GM21619 (cell line): ENCODE measurements at regions not wholly inside any gene's neighbourhood (a gene's known extent, or its start where the extent isn't known, plus 50 kb on each side); places are given as distances from the start of the nearest gene placed in this dataset.
"Not testable (repeated sequence)": the region's sequence is repeated elsewhere in the genome, so short reads cannot be mapped to it uniquely, and the experiment has no call there.

Experiments used
- ATAC-seq: cut with Tn5 transposase; IDR thresholded peaks from one replicate; pipeline ENCODE4 v1.9.1; 2021; ENCODE audit not compliant: unreplicated experiment

- not testable (repeated sequence) for ATAC-seq
Measured at GRCh38 chr17:26936645-26937044, 357.3 kb upstream of the WSB1 start.

- ATAC-seq = not testable (repeated sequence)
Measured at GRCh38 chr17:26937750-26938322, 356.1 kb upstream of the WSB1 start.

GRCh38 chr17:26939755-26940154, 354.2 kb upstream of the WSB1 start:
- not testable (repeated sequence) for ATAC-seq

GRCh38 chr17:26940587-26940986, 353.3 kb upstream of the WSB1 start:
- not testable (repeated sequence) for ATAC-seq

- no peak for ATAC-seq
Measured at GRCh38 chr17:26962255-26963162, 331.4 kb upstream of the WSB1 start.

- ATAC-seq = no peak
Measured at GRCh38 chr17:26963163-26963503, 330.8 kb upstream of the WSB1 start.

GRCh38 chr17:26965898-26966624, 327.9 kb upstream of the WSB1 start:
- ATAC-seq = not testable (repeated sequence)

- ATAC-seq = not testable (repeated sequence)
Measured at GRCh38 chr17:26966625-26967179, 327.2 kb upstream of the WSB1 start.

- not testable (repeated sequence) for ATAC-seq
Measured at GRCh38 chr17:26981845-26982425, 312.0 kb upstream of the WSB1 start.

GRCh38 chr17:26982563-26982962, 311.4 kb upstream of the WSB1 start:
- ATAC-seq = not testable (repeated sequence)

GRCh38 chr17:26987851-26988250, 306.1 kb upstream of the WSB1 start:
- not testable (repeated sequence) for ATAC-seq

- ATAC-seq = not testable (repeated sequence)
Measured at GRCh38 chr17:26994648-26995047, 299.3 kb upstream of the WSB1 start.

GRCh38 chr17:26996146-26996916, 297.6 kb upstream of the WSB1 start:
- ATAC-seq = not testable (repeated sequence)

- ATAC-seq = not testable (repeated sequence)
Measured at GRCh38 chr17:27007734-27008531, 286.0 kb upstream of the WSB1 start.

- ATAC-seq = no peak
Measured at GRCh38 chr17:27009087-27009486, 284.8 kb upstream of the WSB1 start.

- ATAC-seq = not testable (repeated sequence)
Measured at GRCh38 chr17:27010138-27010537, 283.8 kb upstream of the WSB1 start.

- not testable (repeated sequence) for ATAC-seq
Measured at GRCh38 chr17:27030552-27030951, 263.4 kb upstream of the WSB1 start.

- ATAC-seq = no peak
Measured at GRCh38 chr17:27038676-27039075, 255.2 kb upstream of the WSB1 start.

GRCh38 chr17:27045039-27045438, 248.9 kb upstream of the WSB1 start:
- not testable (repeated sequence) for ATAC-seq
